ENCODE measurements at regions not wholly inside any gene's neighbourhood (a gene's known extent, or its start where the extent isn't known, plus 50 kb on each side); places are given as distances from the start of the nearest gene placed in this dataset.

DNA sequence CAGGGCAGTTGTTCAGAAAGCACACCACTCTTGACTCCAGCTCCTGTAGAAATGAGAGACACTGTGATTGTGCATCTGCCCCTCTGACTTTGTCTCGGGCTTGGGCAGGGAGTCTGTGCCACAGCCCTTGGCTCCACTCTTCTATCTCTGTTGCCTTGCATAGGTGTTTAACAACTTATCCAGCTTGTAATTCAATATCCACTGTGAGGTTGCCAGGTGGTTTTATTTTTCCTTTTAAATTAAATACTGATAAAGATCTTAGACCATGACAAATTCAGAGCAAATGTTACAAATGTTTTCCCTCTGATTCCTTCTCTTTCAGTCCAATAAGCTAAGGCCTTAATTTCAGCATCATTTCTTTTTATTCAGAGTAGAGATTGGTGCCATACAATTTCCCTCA, 421.7 kb downstream of the STK39 start:
- H3K23ac ChIP-seq (ENCODE audit: insufficient read length): no peak overlapping the region
- 89% methylated on average over 1 of the region's 1 CpG; no CpG with 5 or more reads in 1 of the 2 experiments for WGBS, 2 experiments (ENCODE audit: extremely low coverage in 1 of 2, insufficient coverage in 1 of 2, insufficient read length in 1 of 2, insufficient replicate concordance in 2 of 2, low coverage in 1 of 2, low lambda C conversion rate in 2 of 2, missing lambda C conversion rate in 1 of 2)
- no peak overlapping the region for H4K8ac ChIP-seq (ENCODE audit: extremely low read depth, insufficient read depth, low read length)
- DNase-seq (ENCODE audit: low read depth in 1 of 2, low spot score in 2 of 2) (no peak), FAIRE-seq (no peak)
- no peaks in the 10 kb centered on the region for H3K27me3 ChIP-seq (replicated peaks in 1 of 4; ENCODE audit: control insufficient read depth in 3 of 4, extremely low read depth in 1 of 4, insufficient read depth in 3 of 4, low read length in 3 of 4)
- no peak overlapping the region for H3K9ac ChIP-seq (replicated peaks in 1 of 4; ENCODE audit: extremely low read depth in 1 of 4, low read depth in 3 of 4, low read length in 3 of 4)
- no peak overlapping the region for H2BK120ac ChIP-seq (replicated peaks; ENCODE audit: low read depth, low read length)
- H3K56ac ChIP-seq (replicated peaks; ENCODE audit: insufficient read length, low read depth, low read length): no peak overlapping the region
- H4K20me1 ChIP-seq (replicated peaks in 1 of 2; ENCODE audit: control insufficient read depth in 1 of 2, insufficient read depth in 2 of 2, low read length in 2 of 2): no peaks in the 10 kb centered on the region
- H2AFZ ChIP-seq (ENCODE audit: low read length): no peak overlapping the region
- CTCF ChIA-PET (ENCODE audit: partially characterized antibody): interaction anchor here (1.0 kb wide), 1 partner anchor 66 kb away, joined by 3 read pairs; no protein-coding TSS in a partner anchor
- no peak overlapping the region for H3K4ac ChIP-seq (replicated peaks; ENCODE audit: insufficient read length, low read depth, low read length)
- H3K4me2 ChIP-seq (ENCODE audit: insufficient read depth in 1 of 2, low read depth in 2 of 2, low read length in 2 of 2): no peak overlapping the region
- H2BK12ac ChIP-seq (ENCODE audit: low read depth, low read length): no peak overlapping the region
- TF ChIP-seq EP300 (IDR thresholded peaks at IDR 0.05; ENCODE audit: borderline replicate concordance in 1 of 2, low read depth in 2 of 2, low read length in 2 of 2) (no peak), RFX5 (IDR thresholded peaks at IDR 0.05; ENCODE audit: borderline replicate concordance, low read depth, low read length) (no peak), YY1 (IDR thresholded peaks at IDR 0.05; ENCODE audit: low read depth, low read length) (no peak), GABPA (IDR thresholded peaks at IDR 0.05; ENCODE audit: borderline replicate concordance, insufficient read depth, low read length) (no peak), SUZ12 (IDR thresholded peaks at IDR 0.05; ENCODE audit: low read length) (no peak), RAD21 (IDR thresholded peaks at IDR 0.05 in 1 of 2, conservative IDR thresholded peaks at IDR 0.05 in 1 of 2; ENCODE audit: low read depth in 2 of 2, low read length in 2 of 2) (no peak), GTF2F1 (IDR thresholded peaks at IDR 0.05; ENCODE audit: borderline replicate concordance, low read depth, low read length) (no peak), SAP30 (IDR thresholded peaks at IDR 0.05; ENCODE audit: insufficient read depth, insufficient replicate concordance, low read length) (no peak)
- no peak overlapping the region for H2BK20ac ChIP-seq (ENCODE audit: low read length)
- no peak overlapping the region for H4K5ac ChIP-seq (ENCODE audit: insufficient read length, low read depth, low read length)
- H3K9me3 ChIP-seq (ENCODE audit: insufficient read depth in 2 of 2, low read depth in 1 of 2, low read length in 1 of 2): no peaks in the 10 kb centered on the region
- no peak overlapping the region for H3K14ac ChIP-seq (ENCODE audit: insufficient read length)
- H3K18ac ChIP-seq (ENCODE audit: extremely low read depth, low read length): no peak overlapping the region
- no peak overlapping the region for H3K27ac ChIP-seq (ENCODE audit: low read depth, low read length)
- peaks cover 0 to 6% (median 2%) of the 10 kb centered on the region in 4 experiments; a peak in 2 of 8 replicates for H3K36me3 ChIP-seq (ENCODE audit: control insufficient read depth in 2 of 4, insufficient read depth in 4 of 4, low read length in 3 of 4)
- H2BK5ac ChIP-seq (ENCODE audit: low read depth, low read length): no peak overlapping the region
- H4K91ac ChIP-seq (replicated peaks; ENCODE audit: insufficient read length, low read length): no peak overlapping the region
- no peak overlapping the region for H2BK15ac ChIP-seq (ENCODE audit: low read length)
- POLR2A ChIA-PET (ENCODE audit: partially characterized antibody): no interaction called here
- no peaks in the 10 kb centered on the region for H3K79me2 ChIP-seq (ENCODE audit: control insufficient read depth in 1 of 2, insufficient read depth in 2 of 2, low read length in 2 of 2)
- H3K79me1 ChIP-seq (ENCODE audit: low read depth, low read length): no peaks in the 10 kb centered on the region
- H2AK5ac ChIP-seq (ENCODE audit: low read depth, low read length): no peak overlapping the region
- H3K4me3 ChIP-seq (ENCODE audit: extremely low read depth in 1 of 4, insufficient read depth in 2 of 4, low read depth in 3 of 4, low read length in 4 of 4): no peak overlapping the region
- H3K23me2 ChIP-seq (ENCODE audit: low read depth, low read length): no peaks in the 10 kb centered on the region
- H3K4me1 ChIP-seq (replicated peaks in 1 of 4; ENCODE audit: control insufficient read depth in 3 of 4, insufficient read depth in 4 of 4, low read length in 3 of 4): no peaks in the 10 kb centered on the region
